NOMO-1 treated with dmso at 0.1 percent for 144 hours (cell line): ENCODE measurements at regions not wholly inside any gene's neighbourhood (a gene's known extent, or its start where the extent isn't known, plus 50 kb on each side); places are given as distances from the start of the nearest gene placed in this dataset.
"Not testable (repeated sequence)": the region's sequence is repeated elsewhere in the genome, so short reads cannot be mapped to it uniquely, and the experiment has no call there.

ENCODE experiments used
- DNase-seq: peaks from one replicate; lab custom pipeline; 2025; ENCODE audit not compliant: unreplicated experiment; lab: John Stamatoyannopoulos, UW

DNA sequence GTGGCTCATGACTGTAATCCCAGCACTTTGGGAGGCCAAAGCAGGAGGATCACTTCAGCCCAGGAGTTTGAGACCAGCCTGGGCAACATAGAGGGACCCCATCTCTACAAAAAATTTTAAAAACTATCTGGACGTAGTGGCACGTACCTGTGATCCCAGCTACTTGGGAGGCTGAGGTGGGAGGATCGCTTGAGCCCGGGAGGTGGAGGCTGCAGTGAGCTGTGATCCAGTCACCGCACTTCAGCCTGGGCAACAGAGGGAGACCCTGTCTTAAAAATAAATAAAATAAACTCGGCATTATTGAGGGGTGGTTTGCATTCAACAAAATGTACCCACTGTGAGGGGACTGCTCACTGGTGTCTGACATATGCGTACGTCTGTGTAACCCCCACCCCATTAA, 79.5 kb upstream of the GSE1 start:
- not testable (repeated sequence) for DNase-seq

- DNase-seq = no peak
Measured at GRCh38 chr16:85534536-85535351, 78.4 kb upstream of the GSE1 start.

DNA sequence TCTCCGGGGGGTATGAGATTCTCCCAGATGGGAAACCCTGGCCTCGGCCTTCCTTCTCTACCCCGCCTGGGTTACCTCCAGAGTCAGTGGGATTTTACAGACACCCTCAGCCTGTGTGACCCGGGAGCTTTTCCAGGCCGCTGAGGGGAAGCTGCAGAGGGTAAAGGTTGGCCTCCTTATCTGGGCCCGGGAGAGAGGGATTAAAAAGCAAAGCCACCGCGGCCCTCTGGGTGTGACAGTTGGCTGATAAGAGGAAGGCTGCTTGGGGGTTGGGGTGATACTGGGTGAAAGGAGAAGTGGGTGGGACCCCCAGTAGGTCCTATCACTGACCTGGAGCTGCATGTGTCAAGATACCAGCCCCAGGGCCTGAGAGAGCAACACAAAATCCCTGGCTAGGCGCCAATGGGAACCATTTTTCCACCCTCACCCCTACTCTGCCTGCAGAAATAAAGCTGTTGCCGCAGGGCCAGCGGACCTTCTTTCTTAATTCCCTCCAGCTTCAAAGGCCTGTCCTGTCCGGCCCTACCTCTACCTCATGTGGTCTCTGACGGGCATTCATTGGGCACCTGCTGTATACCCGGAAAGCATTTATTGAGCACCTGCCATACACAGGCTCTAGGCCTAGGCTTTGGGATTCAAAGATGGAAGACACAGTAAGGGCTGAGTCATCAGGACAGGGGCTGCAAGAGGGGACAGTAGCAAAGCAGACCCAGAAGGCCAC, 77.6 kb upstream of the GSE1 start:
- DNase-seq = peak; percentile 90

DNA sequence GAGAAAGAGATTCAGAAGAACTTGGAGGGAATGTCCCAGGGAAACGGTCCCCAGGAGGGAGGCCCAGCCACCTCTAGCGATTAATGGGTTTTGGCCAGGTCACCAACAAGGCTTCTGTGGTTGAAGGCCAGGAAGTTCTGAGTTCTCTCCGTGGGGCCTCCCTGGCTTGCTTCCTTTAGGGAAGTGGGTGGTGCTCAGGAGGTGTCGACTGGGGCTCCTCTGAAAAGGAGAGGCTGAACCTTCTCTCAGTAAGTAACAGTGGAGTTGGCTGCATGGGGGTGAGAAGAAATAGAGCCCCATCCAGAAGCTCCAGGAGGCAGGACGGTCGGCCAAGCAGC, 77.1 kb upstream of the GSE1 start:
- DNase-seq = peak; percentile 77

DNA sequence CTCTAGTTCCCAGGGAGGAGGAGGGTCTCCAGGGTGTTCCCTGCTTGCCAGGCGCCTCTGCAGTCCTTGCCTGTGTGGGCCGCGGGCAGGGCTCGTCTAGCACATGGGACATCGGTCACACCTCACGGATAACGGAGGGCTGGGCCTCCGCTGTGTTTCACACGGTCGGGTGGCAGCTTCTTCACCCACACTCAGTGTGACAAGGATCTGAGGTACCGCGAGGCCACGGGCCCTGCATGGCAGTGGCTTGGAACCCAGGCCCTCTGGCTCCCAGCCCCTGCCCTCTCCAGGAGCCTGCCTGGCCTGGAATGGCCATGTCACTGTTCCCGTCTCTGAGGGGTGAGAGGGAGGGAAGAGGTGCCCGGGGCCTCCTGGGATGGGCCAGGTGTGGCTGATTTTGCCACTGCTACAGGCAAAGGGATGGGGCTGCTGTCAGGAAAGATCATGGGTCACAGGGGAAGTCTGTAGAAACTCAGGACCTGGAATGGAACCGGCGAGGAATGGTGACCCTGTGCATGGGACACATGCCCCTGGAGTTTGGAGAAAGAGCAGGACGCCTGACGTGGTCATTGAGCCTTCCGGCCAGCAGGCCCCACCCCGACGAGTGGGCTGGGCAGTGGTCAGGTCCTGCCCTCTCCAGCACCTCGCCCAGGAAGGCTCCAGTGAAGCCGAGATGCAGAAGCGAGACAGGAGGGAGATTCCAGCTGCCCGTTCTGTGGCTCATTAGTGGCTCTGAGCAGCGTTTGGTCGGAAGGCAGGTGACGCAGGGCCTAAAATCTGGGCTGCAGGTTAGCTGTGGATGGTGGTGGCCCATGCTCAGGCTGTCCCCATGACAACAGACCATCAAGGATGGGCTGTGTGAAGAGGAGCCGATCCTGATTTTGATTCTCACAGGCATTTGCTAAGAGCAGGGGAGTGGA, 76.5 kb upstream of the GSE1 start:
- no peak for DNase-seq

DNA sequence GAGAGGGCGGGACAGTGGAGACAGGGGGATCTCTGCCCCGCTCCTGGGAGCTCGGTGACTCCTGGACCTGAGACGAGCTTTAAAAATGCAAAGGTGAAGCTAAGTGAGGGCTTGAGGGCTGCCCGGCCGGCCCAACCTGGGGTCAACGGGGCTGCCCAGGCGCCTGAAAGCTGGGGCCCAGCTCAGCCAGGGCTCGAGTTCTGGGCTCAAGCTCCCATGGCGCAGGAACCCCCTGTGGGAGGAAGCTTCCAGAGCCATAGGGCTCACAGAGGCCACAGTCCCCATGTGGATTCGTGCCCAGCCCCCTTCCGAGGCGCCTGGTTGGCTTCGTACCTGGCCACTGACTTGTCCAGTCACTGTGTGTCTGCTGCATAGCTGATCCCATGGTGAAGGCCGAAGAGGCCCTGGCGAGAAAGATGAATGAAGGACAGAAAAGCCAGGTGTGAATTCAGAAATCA, 75.8 kb upstream of the GSE1 start:
- no peak for DNase-seq

- DNase-seq = no peak
Measured at GRCh38 chr16:85537795-85538401, 75.2 kb upstream of the GSE1 start.

DNA sequence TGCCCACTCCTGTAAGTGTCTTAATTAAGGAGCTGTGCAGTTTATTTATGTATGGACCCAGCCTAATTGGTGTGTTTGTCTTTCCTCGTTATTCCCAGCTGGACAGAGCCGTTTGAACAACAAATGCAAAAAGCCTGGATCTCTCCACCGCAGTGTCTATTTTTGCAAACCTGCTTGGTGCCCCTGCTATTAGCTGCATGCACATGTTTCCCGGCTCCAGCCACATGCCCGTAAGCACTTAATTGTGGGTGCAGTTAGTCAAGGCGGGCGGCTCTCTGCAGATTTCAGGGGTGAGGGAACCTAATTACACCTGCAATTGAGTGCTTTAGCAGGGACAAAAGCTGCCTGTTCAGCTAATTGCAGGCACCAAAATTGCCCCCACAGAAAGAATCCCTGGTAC, 74.0 kb upstream of the GSE1 start:
- no peak for DNase-seq

DNA sequence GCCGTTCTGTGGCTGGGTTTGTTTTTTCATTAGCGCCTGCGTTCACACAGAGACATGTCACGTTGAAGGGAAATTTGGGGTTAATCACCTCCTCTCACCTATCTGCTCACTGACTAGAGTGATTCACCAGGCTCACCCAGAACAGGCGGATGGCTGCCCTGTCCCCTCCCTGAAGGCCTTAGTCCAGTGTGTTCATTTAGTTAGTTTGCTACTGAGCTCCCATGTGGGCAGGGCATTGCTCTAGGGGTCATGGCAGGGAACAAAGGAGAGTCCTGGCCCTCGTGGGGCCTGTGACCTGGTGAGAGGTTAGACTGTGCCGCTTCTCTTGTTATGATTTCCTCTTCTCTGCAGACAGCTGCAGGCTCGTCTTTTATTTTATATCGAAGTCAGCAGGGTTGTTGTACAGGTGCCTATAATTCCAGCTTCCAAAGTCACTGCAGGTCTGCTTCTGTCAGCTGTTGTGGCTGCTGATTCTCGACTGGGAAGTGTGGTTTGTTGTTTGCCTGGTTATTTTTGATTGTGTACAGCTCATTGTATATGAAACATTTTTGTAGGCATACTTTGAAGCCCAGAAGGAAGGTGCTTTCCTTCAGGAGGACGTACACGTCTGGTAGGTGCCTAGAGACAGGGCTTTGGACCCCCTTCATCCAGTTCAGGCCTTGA, 73.4 kb upstream of the GSE1 start:
- DNase-seq = no peak

- DNase-seq = no peak
Measured at GRCh38 chr16:85541181-85541580, 71.9 kb upstream of the GSE1 start.

- no peak for DNase-seq
Measured at GRCh38 chr16:85541619-85541979, 71.5 kb upstream of the GSE1 start.

DNA sequence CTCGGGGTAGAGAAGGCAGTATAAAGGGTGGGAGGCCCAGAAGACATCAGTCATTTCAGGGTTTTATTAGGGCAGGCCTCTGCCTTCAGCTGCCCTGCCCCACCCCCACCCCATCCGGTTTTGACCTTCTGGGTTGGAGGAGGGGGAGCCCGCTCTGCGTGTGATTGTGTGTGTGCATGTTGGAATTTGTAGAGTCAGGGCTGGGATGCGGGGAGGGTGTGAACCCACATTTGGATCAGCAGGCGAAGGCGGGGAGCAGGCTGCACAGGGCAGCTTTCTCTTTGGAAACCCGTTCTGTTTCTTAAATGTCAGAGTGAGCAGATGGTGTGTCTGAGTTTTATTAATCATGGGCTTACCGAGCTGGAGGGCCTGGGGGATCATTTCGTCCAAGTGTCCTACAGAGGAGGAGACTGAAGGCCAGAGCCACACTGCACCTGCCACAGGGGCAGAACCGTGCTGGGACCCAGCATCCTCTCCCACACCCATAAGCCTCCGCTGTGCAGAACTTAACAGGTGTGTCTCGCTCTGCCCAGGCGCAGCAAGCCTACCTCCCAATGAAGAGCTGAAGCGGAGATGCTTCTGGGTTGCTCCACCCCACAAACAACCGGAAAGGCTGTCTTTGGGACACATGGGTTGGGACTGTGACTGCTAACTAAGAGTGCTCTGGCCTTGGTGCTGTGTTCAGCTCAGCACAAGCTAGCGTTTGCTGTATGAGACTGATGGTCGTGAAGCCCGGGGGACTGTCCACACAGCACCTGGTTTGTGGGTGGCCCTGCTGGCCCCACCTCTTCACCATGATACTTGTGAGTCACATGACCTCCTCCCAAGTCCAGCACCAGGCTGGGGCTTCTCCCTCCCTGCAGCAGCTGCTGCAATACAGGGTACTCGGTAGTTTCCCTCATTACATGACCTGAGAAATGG, 70.9 kb upstream of the GSE1 start:
- no peak for DNase-seq

GRCh38 chr16:85543536-85543935, 69.6 kb upstream of the GSE1 start:
- no peak for DNase-seq

GRCh38 chr16:85544016-85544415, 69.1 kb upstream of the GSE1 start:
- no peak for DNase-seq

GRCh38 chr16:85544668-85545067, 68.5 kb upstream of the GSE1 start:
- no peak for DNase-seq

GRCh38 chr16:85545227-85545818, 67.8 kb upstream of the GSE1 start:
- DNase-seq = no peak

GRCh38 chr16:85546585-85547447, 66.3 kb upstream of the GSE1 start:
- no peak for DNase-seq

GRCh38 chr16:85548375-85548774, 64.7 kb upstream of the GSE1 start:
- DNase-seq = no peak
